ENCODE measurements at regions not wholly inside any gene's neighbourhood (a gene's known extent, or its start where the extent isn't known, plus 50 kb on each side); places are given as distances from the start of the nearest gene placed in this dataset.
"Not testable (repeated sequence)": the region's sequence is repeated elsewhere in the genome, so short reads cannot be mapped to it uniquely, and the experiment has no call there.

DNA sequence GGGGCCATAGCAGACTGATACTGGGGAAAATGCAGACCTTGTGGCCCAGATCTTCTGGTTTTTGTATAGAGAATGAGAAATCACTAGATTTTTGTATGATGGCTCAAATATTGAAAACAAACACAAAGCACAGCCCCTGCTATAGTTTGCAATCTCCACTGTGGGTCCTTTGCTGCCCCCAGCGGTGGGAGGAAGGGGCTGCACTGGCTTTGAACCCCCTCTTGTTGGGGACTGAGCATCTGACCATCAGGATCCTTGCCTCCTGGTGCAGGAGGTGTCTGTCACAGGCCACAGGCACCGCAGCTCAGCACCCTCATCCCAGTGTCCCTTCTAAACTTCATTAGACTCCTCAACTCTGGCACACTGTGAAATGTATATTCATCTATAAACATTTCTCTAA lies 252.3 kb downstream of the BCL2L11 start:
- DNase-seq, result not testable (repeated sequence)

- not testable (repeated sequence) for DNase-seq
Observed at GRCh38 chr2:111373989-111374388, 253.3 kb downstream of the BCL2L11 start.

DNA sequence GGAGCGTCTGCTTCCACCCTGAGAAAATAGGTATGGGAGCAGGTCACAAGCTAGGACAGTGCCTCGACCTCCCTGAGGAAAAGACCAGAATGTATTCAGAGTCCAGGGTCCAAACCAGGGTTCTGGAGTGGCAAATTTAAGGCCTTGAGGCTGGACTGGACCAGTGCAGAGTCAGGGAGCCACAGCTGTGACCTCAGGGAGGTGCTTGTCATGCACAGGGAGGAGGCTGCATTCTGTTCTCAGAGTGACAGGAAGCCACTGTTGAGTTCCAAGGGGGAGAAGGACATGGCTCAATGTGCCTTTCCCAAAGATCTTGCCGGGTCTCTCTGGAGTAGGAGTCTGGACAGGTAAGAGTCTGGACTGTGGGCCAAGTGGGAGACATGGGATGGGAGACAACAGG lies 254.0 kb downstream of the BCL2L11 start:
- DNase-seq, result not testable (repeated sequence)

GRCh38 chr2:111375320-111375883 lies 254.7 kb downstream of the BCL2L11 start:
- not testable (repeated sequence) for DNase-seq

- not testable (repeated sequence) for DNase-seq
Observed at GRCh38 chr2:111376272-111376970, 255.7 kb downstream of the BCL2L11 start.

DNA sequence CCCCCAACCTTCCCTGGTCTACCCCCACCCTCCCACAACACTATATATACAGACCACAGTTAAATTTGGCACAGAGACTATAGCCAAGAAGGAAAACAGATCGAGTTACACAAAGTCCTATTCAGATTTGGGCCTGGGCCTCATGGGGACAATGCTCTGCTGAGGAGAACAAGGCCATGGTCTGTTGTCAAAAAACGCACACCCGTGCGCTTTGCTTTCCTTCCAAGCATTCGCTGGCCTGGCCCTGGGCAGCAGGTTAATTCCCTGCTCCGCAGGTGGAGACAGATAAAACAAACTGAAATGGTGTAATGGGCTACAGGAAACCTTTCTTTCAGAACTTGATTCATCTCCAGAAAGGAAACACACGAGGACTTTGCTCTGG lies 256.2 kb downstream of the BCL2L11 start:
- DNase-seq, result peak; percentile 56

- DNase-seq, result not testable (repeated sequence)
Observed at GRCh38 chr2:111377386-111377959, 256.8 kb downstream of the BCL2L11 start.

- not testable (repeated sequence) for DNase-seq
Observed at GRCh38 chr2:111378348-111378747, 257.6 kb downstream of the BCL2L11 start.

DNA sequence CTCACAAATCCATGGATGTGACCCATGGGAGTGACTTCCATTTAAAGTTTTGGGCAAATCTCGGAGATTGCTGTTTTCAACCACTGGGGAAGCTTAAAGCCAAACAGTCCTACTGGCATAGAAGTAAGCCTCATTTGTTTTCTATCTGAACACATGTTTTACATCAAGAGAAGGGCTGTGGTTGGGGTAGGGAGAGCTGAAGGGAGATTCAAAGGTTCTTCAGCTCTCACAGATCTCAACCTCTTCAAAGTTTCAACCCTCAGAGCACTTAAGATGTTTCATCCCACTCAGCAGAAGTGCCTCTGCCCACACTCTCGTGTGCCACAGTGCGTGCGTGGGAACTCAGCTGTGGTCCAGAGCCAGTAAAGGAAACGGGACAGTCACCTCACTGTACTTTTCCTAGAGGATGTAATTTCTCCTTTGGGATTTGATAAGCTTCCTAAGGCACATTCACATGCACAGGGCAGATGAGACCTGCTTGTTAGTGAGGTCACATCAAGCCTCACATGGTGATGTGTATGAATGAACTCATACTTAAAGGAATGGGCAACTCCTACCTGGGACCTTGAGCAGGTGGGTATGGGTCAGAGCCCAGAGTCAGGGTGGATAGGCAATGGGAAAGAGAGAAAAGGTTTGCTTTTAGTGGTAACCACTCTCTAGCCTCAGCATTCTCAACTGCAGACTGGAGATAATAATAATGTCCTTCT lies 260.2 kb downstream of the BCL2L11 start:
- DNase-seq, result not testable (repeated sequence)

GRCh38 chr2:111381530-111382306 lies 261.0 kb downstream of the BCL2L11 start:
- not testable (repeated sequence) for DNase-seq

- DNase-seq, result not testable (repeated sequence)
Observed at GRCh38 chr2:111382507-111382906, 261.8 kb downstream of the BCL2L11 start.

GRCh38 chr2:111383311-111383710 lies 262.6 kb downstream of the BCL2L11 start:
- not testable (repeated sequence) for DNase-seq

GRCh38 chr2:111385226-111385957 lies 264.7 kb downstream of the BCL2L11 start:
- not testable (repeated sequence) for DNase-seq

DNA sequence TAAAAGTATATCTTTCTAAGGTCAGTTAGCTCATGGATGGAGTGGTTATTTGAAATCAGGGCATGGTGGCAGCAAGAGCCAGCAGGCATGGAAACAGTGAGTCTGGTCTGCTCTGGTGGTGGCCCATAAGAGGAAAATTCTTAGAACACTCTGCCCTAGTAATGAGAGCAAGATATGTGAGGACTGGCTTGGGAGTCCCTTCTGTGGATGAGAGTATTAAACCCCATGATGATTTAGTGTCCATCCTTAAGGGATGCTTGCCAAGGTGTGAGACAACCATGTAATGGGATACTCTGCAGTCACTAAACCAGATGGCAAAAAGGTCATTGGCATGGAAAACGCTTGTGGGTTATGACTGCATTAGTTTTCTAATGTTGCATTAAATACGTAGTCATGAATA lies 269.9 kb downstream of the BCL2L11 start:
- not testable (repeated sequence) for DNase-seq

DNA sequence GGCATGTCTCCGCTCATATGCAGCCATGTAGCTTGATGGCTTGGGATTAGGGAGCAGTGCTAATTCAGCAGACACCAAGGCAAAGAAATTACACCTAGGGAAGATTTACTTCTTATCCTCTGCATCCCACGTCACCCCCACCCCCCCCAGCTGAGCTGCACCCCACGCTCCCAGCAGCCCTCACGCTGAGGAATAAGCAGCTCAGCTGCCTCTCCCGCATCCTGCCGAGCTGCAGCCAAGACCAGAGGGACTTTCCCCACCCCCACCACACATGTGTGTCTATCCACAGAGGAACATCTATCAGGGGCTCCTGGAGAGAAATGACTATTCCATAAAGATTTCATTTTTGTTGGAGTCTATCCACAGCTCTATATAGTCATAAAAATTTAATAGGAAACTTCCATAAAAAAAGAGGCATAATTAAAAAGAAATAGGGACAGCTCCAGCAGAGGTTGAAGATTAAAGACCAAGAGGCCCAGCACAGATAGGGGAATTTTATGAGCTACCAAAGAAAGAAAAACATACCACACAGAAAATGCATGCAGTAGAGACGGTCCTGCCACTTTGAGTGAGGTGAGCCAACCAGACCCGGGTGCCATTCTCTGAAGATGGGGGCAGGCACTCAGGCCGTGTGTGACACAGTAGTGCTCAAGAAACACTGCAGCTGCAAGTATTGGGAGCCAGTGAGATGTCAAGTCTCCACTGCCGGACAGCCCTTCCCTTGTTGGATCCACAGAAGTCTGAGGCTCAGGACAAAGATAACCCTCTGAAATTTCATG lies 274.8 kb downstream of the BCL2L11 start:
- peak; percentile 42 for DNase-seq

GRCh38 chr2:111400598-111401253 lies 280.0 kb downstream of the BCL2L11 start:
- not testable (repeated sequence) for DNase-seq

GRCh38 chr2:111401270-111402140 lies 280.8 kb downstream of the BCL2L11 start:
- not testable (repeated sequence) for DNase-seq

GRCh38 chr2:111402450-111402849 lies 281.7 kb downstream of the BCL2L11 start:
- DNase-seq, result not testable (repeated sequence)

- DNase-seq, result not testable (repeated sequence)
Observed at GRCh38 chr2:111403287-111403686, 282.6 kb downstream of the BCL2L11 start.
